ENCODE measurements at regions not wholly inside any gene's neighbourhood (a gene's known extent, or its start where the extent isn't known, plus 50 kb on each side); places are given as distances from the start of the nearest gene placed in this dataset.
A peak's percentile ranks its signal among the peaks of the same experiment; 100 is the strongest.

- in situ Hi-C loops (cut with HindIII; ENCODE audit: extremely low pct_ligation_motif_present, low pct_unique_long_range_greater_than_20kb): no loop called here
- Histone ChIP-seq H4K20me1 (ENCODE audit: insufficient read depth, low read length) (no peaks in the 10 kb centered on the region), H3K79me2 (ENCODE audit: insufficient read depth, low read length) (no peaks in the 10 kb centered on the region), H3K36me3 (replicated peaks in 1 of 2; ENCODE audit: control insufficient read depth in 1 of 2, insufficient read depth in 2 of 2, low read length in 2 of 2) (no peaks in the 10 kb centered on the region), H3K4me2 (ENCODE audit: low read depth, low read length) (no peak overlapping the region), H3K9me3 (ENCODE audit: low read length) (no peaks in the 10 kb centered on the region), H3K9ac (ENCODE audit: insufficient read depth, low read depth, low read length) (no peak overlapping the region), H3K4me1 (ENCODE audit: insufficient read depth, low read length) (no peaks in the 10 kb centered on the region), H3K27me3 (ENCODE audit: control insufficient read depth in 1 of 2, insufficient read depth in 2 of 2, low read length in 2 of 2) (no peaks in the 10 kb centered on the region), H3K27ac (ENCODE audit: extremely low read length, insufficient read depth, low read length) (no peak overlapping the region), H2AFZ (ENCODE audit: low read length) (no peak overlapping the region), H3K4me3 (replicated peaks in 1 of 3; ENCODE audit: insufficient read depth in 1 of 3, low read depth in 2 of 3, low read length in 3 of 3) (no peak overlapping the region)
- ChIA-PET CTCF (ENCODE audit: low intra/inter-chr PET ratio, low total read pairs) (no interaction called here), POLR2A (no interaction called here)
- peak; percentile 72 for FAIRE-seq
- DNase-seq (ENCODE audit: low spot score): no peak
- intact Hi-C loops (cut with micrococcal nuclease; ENCODE audit: unreplicated experiment): no loop called here
- 1% methylated on average over 3 of the region's 4 CpGs for WGBS (ENCODE audit: low lambda C conversion rate)
- peak; percentile 78 for ATAC-seq
- BruUV-seq (replicated peaks): no TSS peak
- no peak for TF ChIP-seq ZNF670 (CRISPR knock-in tag; IDR thresholded peaks at IDR 0.05; ENCODE audit: borderline replicate concordance)
- TF ChIP-seq ZBTB7A (CRISPR knock-in tag; IDR thresholded peaks at IDR 0.05): no peak
- no peak for TF ChIP-seq KDM2A (CRISPR knock-in tag; IDR thresholded peaks at IDR 0.05; ENCODE audit: borderline replicate concordance, low read depth)
- no peak for TF ChIP-seq SCMH1 (CRISPR knock-in tag; IDR thresholded peaks at IDR 0.05; ENCODE audit: borderline replicate concordance)
- TF ChIP-seq UBTF (CRISPR knock-in tag; IDR thresholded peaks at IDR 0.05): no peak
- TF ChIP-seq ZNF737 (CRISPR knock-in tag; IDR thresholded peaks at IDR 0.05; ENCODE audit: borderline replicate concordance): no peak
- TF ChIP-seq ZNF530 (CRISPR knock-in tag; IDR thresholded peaks at IDR 0.05; ENCODE audit: low read depth): no peak
- no peak for TF ChIP-seq TOPORS (CRISPR knock-in tag; IDR thresholded peaks at IDR 0.05)
- no peak for TF ChIP-seq ZNF691 (CRISPR knock-in tag; IDR thresholded peaks at IDR 0.05; ENCODE audit: borderline replicate concordance, low read depth)
- TF ChIP-seq CREB1 (IDR thresholded peaks at IDR 0.05): no peak
- no peak for TF ChIP-seq CREB1 (CRISPR knock-in tag; IDR thresholded peaks at IDR 0.05)
- no peak for TF ChIP-seq RELA (CRISPR knock-in tag; IDR thresholded peaks at IDR 0.05)
- TF ChIP-seq ESRRA (CRISPR knock-in tag; IDR thresholded peaks at IDR 0.05; ENCODE audit: low read depth): no peak
- no peak for TF ChIP-seq RFX3 (CRISPR knock-in tag; IDR thresholded peaks at IDR 0.05)
- TF ChIP-seq ZNF136 (CRISPR knock-in tag; IDR thresholded peaks at IDR 0.05; ENCODE audit: low read depth): no peak
- no peak for TF ChIP-seq FOXP4 (CRISPR knock-in tag; IDR thresholded peaks at IDR 0.05)
- TF ChIP-seq HIC2 (CRISPR knock-in tag; IDR thresholded peaks at IDR 0.05; ENCODE audit: low read depth): no peak
- no peak for TF ChIP-seq ZNF18 (CRISPR knock-in tag; IDR thresholded peaks at IDR 0.05; ENCODE audit: insufficient replicate concordance)
These were observed 313.0 kb upstream of the GOT2 start for GRCh38 chr16:59047114-59047513.

All from HepG2 (cell line).